Aorta (tissue), 5 donors: ENCODE measurements at regions not wholly inside any gene's neighbourhood (a gene's known extent, or its start where the extent isn't known, plus 50 kb on each side); places are given as distances from the start of the nearest gene placed in this dataset.

Experiments
- ATAC-seq: fragments of 200-7000 bp; cut with Tn5 transposase; one replicate; pipeline ENCODE4 v1.9.1; 2022; ENCODE audit warnings: moderate library complexity; ENCODE audit not compliant: low FRiP score
- DNase-seq, 2 donors: peaks; one replicate each; pipeline ENCODE4 v3.0.0-alpha.2; 2020
- H3K27ac ChIP-seq, 2 donors: one replicate each; pipeline ENCODE4 v1.5.1; 2013; ENCODE audit warnings: low read length in 2 of 2, mild to moderate bottlenecking in 2 of 2, moderate library complexity in 2 of 2, control low read depth in 1 of 2, inconsistent platforms in 1 of 2, low read depth in 1 of 2
- H3K27me3 ChIP-seq, 2 donors: one replicate each; pipeline ENCODE4 v1.6.1; 2013; ENCODE audit warnings: control low read depth in 1 of 2, low read length in 1 of 2, mild to moderate bottlenecking in 1 of 2, moderate library complexity in 1 of 2; ENCODE audit not compliant: insufficient read depth in 2 of 2, control insufficient read depth in 1 of 2
- H3K36me3 ChIP-seq, 2 donors: one replicate each; pipeline ENCODE4 v1.6.1; 2013; ENCODE audit warnings: control low read depth in 1 of 2, low read length in 1 of 2, mild to moderate bottlenecking in 1 of 2; ENCODE audit not compliant: insufficient read depth in 2 of 2, control insufficient read depth in 1 of 2
- H3K4me1 ChIP-seq, 2 donors: one replicate each; pipeline ENCODE4 v1.6.1; 2013; ENCODE audit warnings: low read length in 2 of 2, control low read depth in 1 of 2, mild to moderate bottlenecking in 1 of 2, moderate library complexity in 1 of 2; ENCODE audit not compliant: insufficient read depth in 2 of 2, control insufficient read depth in 1 of 2
- H3K4me3 ChIP-seq, 2 donors: one replicate each; pipeline ENCODE4 v1.5.1; 2013; ENCODE audit warnings: low read length in 2 of 2, control low read depth in 1 of 2, mild to moderate bottlenecking in 1 of 2
- H3K9me3 ChIP-seq: one replicate; pipeline ENCODE4 v1.6.1; 2013; ENCODE audit warnings: mild to moderate bottlenecking, low read length; ENCODE audit not compliant: control insufficient read depth
- WGBS, 2 donors: extraction: QIAGEN DNeasy Blood & Tissue Kit; methylation state at CpG; one replicate each; pipeline ENCODE4 v1.1.7; 2013; 5-methylcytosine and 5-hydroxymethylcytosine counted together
- intact Hi-C, 2 donors: fragments of 100-400 bp; cut with DNase I; formaldehyde crosslinking; loops; one replicate each; pipeline versions ENCODE4 v1.14.2 to v1.15.0; 2022
- donor health status: healthy with polysubstance abuse.
- donor health status: Bipolar disorder and iron deficiency.
- donor health status: DM: no; HTN: no; CAD: no.
- donor health status: DM: no; HTN: no; CAD: no.
- donor health status: DM: yes; HTN: yes; CAD: no.

GRCh38 chr13:85379433-85379832, 419.8 kb downstream of the SLITRK6 start:
- no peak overlapping the region for H3K27ac ChIP-seq
- H3K27me3 ChIP-seq, result no peaks in the 10 kb centered on the region
- intact Hi-C loops, result no loop called here
- no peak for DNase-seq
- H3K9me3 ChIP-seq, result no peaks in the 10 kb centered on the region
- H3K4me3 ChIP-seq, result no peak overlapping the region
- no peak for ATAC-seq
- 63 to 80% methylated on average over 3 of the region's 3 CpGs for WGBS, 2 donors
- H3K36me3 ChIP-seq, result no peaks in the 10 kb centered on the region
- no peaks in the 10 kb centered on the region for H3K4me1 ChIP-seq

GRCh38 chr13:85377783-85378182, 421.4 kb downstream of the SLITRK6 start:
- WGBS, 2 donors, result 85 to 90% methylated on average over 2 of the region's 2 CpGs
- no peaks in the 10 kb centered on the region for H3K4me1 ChIP-seq
- no peaks in the 10 kb centered on the region for H3K36me3 ChIP-seq
- no peak overlapping the region for H3K4me3 ChIP-seq
- intact Hi-C loops, result no loop called here
- H3K27me3 ChIP-seq, result no peaks in the 10 kb centered on the region
- DNase-seq, result no peak
- ATAC-seq, result no peak
- no peak overlapping the region for H3K27ac ChIP-seq
- H3K9me3 ChIP-seq, result no peaks in the 10 kb centered on the region

GRCh38 chr13:85373322-85373721, 425.9 kb downstream of the SLITRK6 start:
- Histone ChIP-seq H3K4me1 (no peaks in the 10 kb centered on the region), H3K9me3 (no peaks in the 10 kb centered on the region), H3K4me3 (no peak overlapping the region), H3K27ac (no peak overlapping the region), H3K36me3 (no peaks in the 10 kb centered on the region), H3K27me3 (no peaks in the 10 kb centered on the region)
- 44 to 49% methylated on average over 3 of the region's 3 CpGs for WGBS, 2 donors
- intact Hi-C loops, result no loop called here
- no peak for ATAC-seq
- no peak for DNase-seq

DNA sequence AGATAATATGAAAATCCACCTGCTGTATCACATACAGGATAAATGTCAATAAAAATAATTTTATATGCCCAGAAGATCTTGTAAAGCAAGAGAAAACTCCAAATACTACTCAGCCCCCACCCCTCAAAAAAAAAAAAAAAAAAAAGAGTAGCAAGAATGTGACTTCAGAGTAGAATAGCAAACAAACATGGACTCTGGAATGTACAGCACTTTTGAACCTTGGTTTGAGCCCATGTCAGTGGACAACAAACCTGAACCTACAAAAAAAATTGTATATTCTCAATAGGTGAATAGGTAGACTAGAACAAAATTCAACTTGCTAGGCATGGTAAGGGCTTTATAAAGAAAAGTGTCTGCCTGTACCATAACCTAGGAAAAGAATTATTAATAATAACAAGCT, 428.0 kb downstream of the SLITRK6 start:
- Histone ChIP-seq H3K27ac (no peak overlapping the region), H3K27me3 (no peaks in the 10 kb centered on the region), H3K36me3 (no peaks in the 10 kb centered on the region), H3K9me3 (no peaks in the 10 kb centered on the region), H3K4me1 (no peaks in the 10 kb centered on the region), H3K4me3 (no peak overlapping the region)
- no peak for ATAC-seq
- DNase-seq, result no peak
- intact Hi-C loops, result no loop called here

DNA sequence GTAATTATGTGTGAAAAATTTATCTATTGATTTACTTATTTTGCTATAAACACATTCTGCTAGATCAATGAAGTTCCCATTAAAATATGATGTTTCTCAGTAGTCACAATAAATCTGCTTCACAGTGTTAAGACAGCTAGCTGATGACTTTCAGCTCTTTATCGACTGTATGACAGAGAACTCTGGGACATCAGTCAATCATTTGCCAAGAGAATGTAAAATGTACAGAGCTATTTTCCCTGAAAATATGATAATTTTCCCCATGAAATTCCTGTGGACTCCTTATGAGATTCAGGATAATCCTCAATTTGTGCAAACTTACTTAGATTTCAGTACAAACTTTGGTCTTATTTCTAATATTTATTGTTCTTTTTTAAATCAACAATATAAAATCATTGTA, 430.5 kb downstream of the SLITRK6 start:
- no peak overlapping the region for H3K4me3 ChIP-seq
- intact Hi-C loops, result no loop called here
- no peaks in the 10 kb centered on the region for H3K36me3 ChIP-seq
- WGBS, 2 donors, result 86 to 89% methylated on average over 1 of the region's 1 CpG
- no peak for DNase-seq
- no peaks in the 10 kb centered on the region for H3K27me3 ChIP-seq
- no peaks in the 10 kb centered on the region for H3K4me1 ChIP-seq
- H3K27ac ChIP-seq, result no peak overlapping the region
- no peaks in the 10 kb centered on the region for H3K9me3 ChIP-seq
- no peak for ATAC-seq

- H3K27me3 ChIP-seq, result no peaks in the 10 kb centered on the region
- WGBS, 2 donors, result 22 to 23% methylated on average over 2 of the region's 2 CpGs
- no peak overlapping the region for H3K4me3 ChIP-seq
- no peaks in the 10 kb centered on the region for H3K4me1 ChIP-seq
- ATAC-seq (no peak), DNase-seq (no peak)
- no peaks in the 10 kb centered on the region for H3K36me3 ChIP-seq
- H3K27ac ChIP-seq, result no peak overlapping the region
- intact Hi-C loops, result no loop called here
- no peaks in the 10 kb centered on the region for H3K9me3 ChIP-seq
Observed at GRCh38 chr13:85367887-85368286, 431.3 kb downstream of the SLITRK6 start.

- H3K9me3 ChIP-seq, result no peaks in the 10 kb centered on the region
Observed at GRCh38 chr13:85366759-85367417, 432.3 kb downstream of the SLITRK6 start.

DNA sequence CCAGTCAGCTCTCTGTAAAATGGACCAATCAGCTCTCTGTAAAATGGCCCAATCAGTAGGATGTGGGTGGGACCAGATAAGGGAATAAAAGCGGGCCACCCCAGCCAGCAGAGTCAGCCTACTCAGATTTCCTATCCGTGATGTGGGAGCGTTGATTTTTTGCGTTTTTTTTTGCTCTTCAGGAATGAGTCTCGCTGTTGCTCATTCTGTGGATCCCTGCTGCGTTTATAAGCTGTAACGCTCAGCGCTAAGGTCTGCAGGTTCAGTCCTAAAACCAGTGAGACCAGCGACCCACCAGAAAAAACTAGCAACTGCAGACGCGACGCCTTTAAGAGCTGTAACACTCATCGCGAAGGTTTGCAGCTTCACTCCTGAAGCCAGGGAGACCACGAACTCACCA, 435.7 kb downstream of the SLITRK6 start:
- H3K27ac ChIP-seq, result no peak overlapping the region
- ATAC-seq, result no peak
- intact Hi-C loops, result no loop called here

More at GRCh38 chr13:85366759-85367417, 432.3 kb downstream of the SLITRK6 start:
- H3K27ac ChIP-seq, result no peak overlapping the region
- no peak overlapping the region for H3K4me3 ChIP-seq
- DNase-seq, result no peak
- H3K4me1 ChIP-seq, result no peaks in the 10 kb centered on the region
- ATAC-seq, result no peak
- no peaks in the 10 kb centered on the region for H3K27me3 ChIP-seq
- no peaks in the 10 kb centered on the region for H3K36me3 ChIP-seq
- intact Hi-C loops, result no loop called here
- 18 to 28% methylated on average over 5 of the region's 5 CpGs for WGBS, 2 donors

DNA sequence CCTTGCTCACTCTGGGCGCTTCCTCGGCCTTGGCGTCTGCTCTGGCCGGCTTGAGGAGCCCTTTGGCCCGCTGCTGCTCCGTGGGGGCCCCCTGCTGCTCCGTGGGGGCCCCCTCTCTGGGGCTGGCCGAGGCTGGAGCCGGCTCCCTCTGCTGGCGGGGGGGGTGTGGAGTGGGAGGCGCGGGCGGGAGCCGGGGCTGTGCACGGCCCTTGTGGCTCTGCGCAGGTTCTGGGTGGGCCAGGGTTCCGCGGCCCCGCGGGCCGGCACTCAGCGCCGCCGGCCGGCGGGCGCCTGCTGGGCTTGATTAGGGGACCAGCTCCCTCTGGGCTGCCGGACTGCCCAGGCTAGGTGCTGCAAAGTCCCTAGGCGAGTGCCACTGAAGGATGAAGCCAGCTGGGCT, 436.2 kb downstream of the SLITRK6 start:
- no peaks in the 10 kb centered on the region for H3K36me3 ChIP-seq
- intact Hi-C loops, result no loop called here
- 91% methylated on average over 27 to 29 of the region's 29 CpGs for WGBS, 2 donors

More for the DNA sequence above, 435.7 kb downstream of the SLITRK6 start:
- no peaks in the 10 kb centered on the region for H3K36me3 ChIP-seq
- H3K4me1 ChIP-seq, result no peaks in the 10 kb centered on the region
- no peak overlapping the region for H3K4me3 ChIP-seq
- H3K27me3 ChIP-seq, result no peaks in the 10 kb centered on the region
- 95 to 97% methylated on average over 15 of the region's 15 CpGs for WGBS, 2 donors
- H3K9me3 ChIP-seq, result no peaks in the 10 kb centered on the region
- no peak for DNase-seq

More for the DNA sequence above, 436.2 kb downstream of the SLITRK6 start:
- DNase-seq, result no peak
- Histone ChIP-seq H3K9me3 (no peaks in the 10 kb centered on the region), H3K4me3 (no peak overlapping the region), H3K27me3 (no peaks in the 10 kb centered on the region), H3K27ac (no peak overlapping the region), H3K4me1 (no peaks in the 10 kb centered on the region)
- no peak for ATAC-seq
